Activated CD4-positive, alpha-beta memory T cell treated with anti-CD3 and anti-CD28 coated beads, Interleukin-2, amount 10 ng/mL, durations not matched to agents 7 days and 5 days (primary cell): ENCODE measurements at regions not wholly inside any gene's neighbourhood (a gene's known extent, or its start where the extent isn't known, plus 50 kb on each side); places are given as distances from the start of the nearest gene placed in this dataset.
"Not testable (repeated sequence)": the region's sequence is repeated elsewhere in the genome, so short reads cannot be mapped to it uniquely, and the experiment has no call there.

Source experiments
- CTCF ChIA-PET: fragments of 350-600 bp; sonication (Branson Sonifier 250); formaldehyde crosslinking; loops from one replicate; lab custom pipeline; 2021; ENCODE audit warnings: antibody characterized with exemption, inconsistent platforms; lab: Charles Lee
- POLR2A ChIA-PET: fragments of 350-600 bp; sonication (Branson Sonifier 250); formaldehyde crosslinking; loops from one replicate; lab custom pipeline; 2021; ENCODE audit warnings: antibody characterized with exemption; lab: Charles Lee
- DNase-seq: peaks from one replicate; pipeline ENCODE4 v3.0.0-alpha.2; 2020
- H3K27ac Mint-ChIP-seq: one replicate; pipeline ENCODE4 v1.8.0; 2021; ENCODE audit warnings: mild to moderate bottlenecking, mixed read lengths
- H3K27me3 Mint-ChIP-seq: one replicate; pipeline ENCODE4 v1.8.0; 2021; ENCODE audit warnings: mixed read lengths
- H3K36me3 Mint-ChIP-seq: one replicate; pipeline ENCODE4 v1.8.0; 2021; ENCODE audit warnings: low read depth, mixed read lengths
- H3K4me1 Mint-ChIP-seq: one replicate; pipeline ENCODE4 v1.8.0; 2021; ENCODE audit warnings: mixed read lengths
- H3K4me3 Mint-ChIP-seq: one replicate; pipeline ENCODE4 v1.8.0; 2021; ENCODE audit warnings: mild to moderate bottlenecking, mixed read lengths
- H3K9me3 Mint-ChIP-seq: one replicate; pipeline ENCODE4 v1.8.0; 2021; ENCODE audit warnings: mixed read lengths

- ChIA-PET CTCF (no interaction called here), POLR2A (no interaction called here)
- peaks cover 3% of the 10 kb centered on the region for H3K27me3 Mint-ChIP-seq
- H3K4me3 Mint-ChIP-seq: no peak overlapping the region
- H3K4me1 Mint-ChIP-seq: no peaks in the 10 kb centered on the region
- DNase-seq: no peak
- H3K9me3 Mint-ChIP-seq: no peaks in the 10 kb centered on the region
- H3K36me3 Mint-ChIP-seq: no peaks in the 10 kb centered on the region
- H3K27ac Mint-ChIP-seq: no peak overlapping the region
Measured at GRCh38 chr5:58191443-58191842, 268.4 kb downstream of the PLK2 start.

- CTCF ChIA-PET: no interaction called here
- Mint-ChIP-seq H3K4me1 (no peaks in the 10 kb centered on the region), H3K4me3 (no peak overlapping the region), H3K9me3 (no peaks in the 10 kb centered on the region), H3K27me3 (peaks cover 3% of the 10 kb centered on the region), H3K27ac (no peak overlapping the region), H3K36me3 (no peaks in the 10 kb centered on the region)
- POLR2A ChIA-PET: no interaction called here
- no peak for DNase-seq
Measured at GRCh38 chr5:58188262-58188651, 271.6 kb downstream of the PLK2 start.

DNA sequence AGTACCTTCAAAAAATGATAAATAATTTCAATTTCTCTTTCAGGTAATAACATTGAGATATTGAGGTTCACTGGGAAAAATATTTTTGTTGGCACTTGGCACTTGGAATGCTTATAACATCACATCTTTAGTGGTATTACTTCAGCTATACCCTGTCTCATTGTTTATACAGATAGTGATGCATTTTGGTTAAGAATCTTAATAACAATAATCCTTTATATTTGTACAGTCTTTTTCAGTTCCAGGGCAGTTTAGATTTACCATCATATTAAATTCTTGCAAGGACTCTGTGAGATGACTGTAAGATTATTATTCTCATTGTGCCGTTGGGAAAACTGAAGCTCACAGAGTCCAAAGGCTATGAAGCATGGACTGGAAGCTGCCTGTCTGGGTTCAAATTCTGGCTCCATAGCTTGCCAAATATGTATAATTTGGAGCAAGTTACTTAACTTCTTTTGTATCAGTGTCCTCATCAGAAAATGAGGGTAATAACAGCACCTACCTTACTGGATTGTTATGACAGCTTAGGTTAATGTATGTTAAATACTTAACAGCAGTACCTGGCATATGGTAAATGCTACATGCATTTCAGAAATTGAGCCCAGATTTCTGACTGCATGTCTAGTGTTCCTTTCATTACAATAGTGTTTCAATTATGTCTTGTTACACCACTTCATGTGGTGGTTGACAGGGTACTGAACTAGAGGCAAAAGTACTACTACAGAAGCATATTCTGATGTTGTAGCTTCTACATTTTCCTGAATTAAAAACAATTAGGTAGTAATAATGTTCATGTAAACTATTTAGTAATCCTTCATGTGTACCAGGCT lies 272.2 kb downstream of the PLK2 start:
- Mint-ChIP-seq H3K27me3 (peaks cover 3% of the 10 kb centered on the region), H3K36me3 (no peaks in the 10 kb centered on the region), H3K4me1 (no peaks in the 10 kb centered on the region), H3K9me3 (no peaks in the 10 kb centered on the region), H3K4me3 (no peak overlapping the region), H3K27ac (no peak overlapping the region)
- ChIA-PET POLR2A (no interaction called here), CTCF (no interaction called here)
- no peak for DNase-seq

GRCh38 chr5:58185801-58186200 lies 274.1 kb downstream of the PLK2 start:
- Mint-ChIP-seq H3K27me3 (peaks cover under 1% of the 10 kb centered on the region), H3K4me3 (no peak overlapping the region), H3K27ac (no peak overlapping the region), H3K36me3 (no peaks in the 10 kb centered on the region), H3K4me1 (no peaks in the 10 kb centered on the region), H3K9me3 (no peaks in the 10 kb centered on the region)
- ChIA-PET POLR2A (no interaction called here), CTCF (no interaction called here)
- DNase-seq: no peak

GRCh38 chr5:58185397-58185796 lies 274.5 kb downstream of the PLK2 start:
- Mint-ChIP-seq H3K27me3 (no peaks in the 10 kb centered on the region), H3K27ac (no peak overlapping the region), H3K9me3 (no peaks in the 10 kb centered on the region), H3K36me3 (no peaks in the 10 kb centered on the region), H3K4me1 (no peaks in the 10 kb centered on the region), H3K4me3 (no peak overlapping the region)
- DNase-seq: no peak
- ChIA-PET POLR2A (no interaction called here), CTCF (no interaction called here)

DNA sequence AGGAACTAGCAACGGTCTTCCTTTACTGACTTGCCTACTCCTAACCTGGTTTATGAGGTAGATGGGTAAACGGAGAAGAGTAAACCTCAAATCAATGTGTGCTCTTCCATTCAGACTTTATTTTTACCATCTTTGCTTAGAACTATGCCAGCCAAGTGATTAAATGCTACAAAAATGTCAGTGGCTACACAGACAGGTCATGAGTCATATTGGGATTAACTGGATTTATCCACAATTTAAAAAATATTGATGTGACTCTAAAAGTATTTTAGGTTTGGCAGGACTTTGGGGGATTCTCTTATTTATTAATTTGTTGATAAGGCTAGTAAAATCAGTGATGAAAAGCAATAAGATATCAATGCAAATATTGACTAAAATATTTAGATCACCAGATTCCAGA lies 275.0 kb downstream of the PLK2 start:
- Mint-ChIP-seq H3K4me1 (no peaks in the 10 kb centered on the region), H3K27me3 (no peaks in the 10 kb centered on the region), H3K4me3 (no peak overlapping the region), H3K36me3 (no peaks in the 10 kb centered on the region), H3K27ac (no peak overlapping the region), H3K9me3 (no peaks in the 10 kb centered on the region)
- DNase-seq: no peak
- CTCF ChIA-PET: no interaction called here
- POLR2A ChIA-PET: no interaction called here

DNA sequence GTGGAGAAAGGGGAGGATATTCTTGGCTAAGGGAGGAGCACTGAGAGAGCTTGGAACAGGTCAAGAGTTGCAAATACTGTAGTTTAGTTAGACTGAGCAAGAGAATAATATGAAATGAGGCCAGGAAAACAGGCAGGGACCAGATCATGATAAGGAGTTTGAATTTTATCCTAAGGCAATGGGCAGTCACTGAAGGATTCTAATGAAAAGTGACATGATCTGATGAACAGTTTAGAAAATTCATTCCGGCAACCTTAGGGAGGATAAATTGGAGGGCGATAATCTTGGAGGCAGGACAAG lies 276.1 kb downstream of the PLK2 start:
- no peaks in the 10 kb centered on the region for H3K9me3 Mint-ChIP-seq
- POLR2A ChIA-PET: no interaction called here
- CTCF ChIA-PET: no interaction called here
- H3K4me1 Mint-ChIP-seq: no peaks in the 10 kb centered on the region
- no peak for DNase-seq
- no peaks in the 10 kb centered on the region for H3K27me3 Mint-ChIP-seq
- no peaks in the 10 kb centered on the region for H3K36me3 Mint-ChIP-seq
- no peak overlapping the region for H3K27ac Mint-ChIP-seq
- no peak overlapping the region for H3K4me3 Mint-ChIP-seq

- DNase-seq: no peak
- Mint-ChIP-seq H3K27me3 (no peaks in the 10 kb centered on the region), H3K27ac (no peak overlapping the region), H3K4me1 (no peaks in the 10 kb centered on the region), H3K36me3 (no peaks in the 10 kb centered on the region), H3K9me3 (no peaks in the 10 kb centered on the region), H3K4me3 (no peak overlapping the region)
- ChIA-PET POLR2A (no interaction called here), CTCF (no interaction called here)
Measured at GRCh38 chr5:58183078-58183785, 276.7 kb downstream of the PLK2 start.

DNA sequence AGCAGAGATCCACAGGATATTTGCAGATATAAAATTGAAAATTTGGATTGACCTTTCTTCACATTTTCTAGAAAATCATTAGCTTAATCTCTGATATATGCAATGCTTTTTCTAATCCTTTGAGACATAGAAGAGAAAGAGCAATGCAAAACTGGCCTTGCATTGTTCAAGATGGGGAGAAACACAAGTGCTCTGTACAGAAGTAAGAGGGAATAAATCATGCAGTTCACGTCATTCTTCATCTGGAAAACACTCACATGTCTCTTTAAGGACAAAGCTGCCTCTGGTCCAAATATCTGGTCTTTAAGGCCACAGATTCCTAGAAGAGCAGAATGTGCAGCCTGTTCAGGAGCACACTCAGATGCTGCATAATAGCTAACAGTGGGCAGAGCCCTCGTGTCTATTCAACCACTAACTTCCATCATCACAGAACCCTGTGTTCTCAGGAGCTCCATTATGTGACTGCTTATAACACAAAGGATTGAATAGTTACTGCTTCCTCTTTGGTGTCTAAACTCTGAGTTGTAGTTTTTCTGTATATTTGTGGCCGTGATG lies 277.5 kb downstream of the PLK2 start:
- no peak overlapping the region for H3K27ac Mint-ChIP-seq
- H3K36me3 Mint-ChIP-seq: no peaks in the 10 kb centered on the region
- CTCF ChIA-PET: no interaction called here
- H3K27me3 Mint-ChIP-seq: no peaks in the 10 kb centered on the region
- no peaks in the 10 kb centered on the region for H3K4me1 Mint-ChIP-seq
- no peaks in the 10 kb centered on the region for H3K9me3 Mint-ChIP-seq
- DNase-seq: no peak
- H3K4me3 Mint-ChIP-seq: no peak overlapping the region
- POLR2A ChIA-PET: no interaction called here

DNA sequence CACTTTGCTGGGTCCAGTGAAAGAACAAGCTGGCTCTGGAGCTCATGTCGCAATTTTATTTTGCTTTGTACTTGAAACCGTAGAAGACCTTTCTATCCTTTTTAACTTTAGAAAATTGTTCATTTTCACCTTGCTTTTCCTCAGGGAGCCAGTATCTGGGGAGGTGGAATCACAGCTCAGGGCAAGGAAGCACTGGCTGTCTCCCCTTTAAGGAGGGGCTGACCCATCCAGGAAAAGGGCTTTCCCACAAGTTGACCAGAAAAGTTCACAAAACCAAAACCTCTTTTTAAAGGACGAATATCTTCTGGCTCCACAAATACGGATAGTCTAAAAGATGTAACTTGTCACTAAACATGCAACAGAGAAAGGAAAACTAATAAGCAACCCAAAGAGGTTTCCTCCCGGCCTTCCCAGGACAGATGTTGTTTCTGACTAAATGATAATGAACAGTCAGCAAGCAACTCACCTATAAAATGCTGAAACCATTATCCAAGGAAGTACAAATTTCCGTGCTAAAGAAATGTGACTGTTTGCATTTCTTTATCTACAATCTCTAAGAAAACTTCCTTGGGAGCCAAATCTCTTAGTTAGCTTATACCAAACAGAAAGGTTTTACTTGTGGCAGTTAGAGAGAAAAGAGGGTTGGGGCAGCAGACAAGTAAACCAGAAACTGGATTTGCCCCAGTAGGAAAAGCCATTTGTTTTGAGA lies 278.2 kb downstream of the PLK2 start:
- H3K27ac Mint-ChIP-seq: no peak overlapping the region
- no peaks in the 10 kb centered on the region for H3K27me3 Mint-ChIP-seq
- ChIA-PET CTCF (no interaction called here), POLR2A (no interaction called here)
- DNase-seq: no peak
- no peaks in the 10 kb centered on the region for H3K9me3 Mint-ChIP-seq
- no peaks in the 10 kb centered on the region for H3K36me3 Mint-ChIP-seq
- H3K4me3 Mint-ChIP-seq: no peak overlapping the region
- H3K4me1 Mint-ChIP-seq: no peaks in the 10 kb centered on the region

DNA sequence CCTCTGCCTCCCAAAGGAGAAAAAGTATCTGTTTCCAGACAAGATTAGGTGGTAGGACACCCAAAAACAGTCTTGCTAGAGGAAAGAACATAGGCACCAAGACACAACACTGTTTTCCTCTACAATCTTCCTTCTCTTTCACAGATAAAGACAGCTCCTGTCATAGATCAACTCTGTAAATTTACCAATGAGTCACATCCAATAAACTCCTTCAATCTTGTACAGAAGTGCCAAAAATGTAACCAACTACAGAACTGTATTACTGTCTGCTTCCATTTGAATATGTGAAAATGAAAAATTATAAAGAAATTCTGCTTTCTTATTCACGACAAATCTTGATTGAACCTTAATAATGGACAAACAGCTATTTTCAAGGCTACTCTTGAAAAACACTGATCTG lies 286.9 kb downstream of the PLK2 start:
- Mint-ChIP-seq H3K4me3 (no peak overlapping the region), H3K27me3 (no peaks in the 10 kb centered on the region), H3K4me1 (no peaks in the 10 kb centered on the region), H3K36me3 (no peaks in the 10 kb centered on the region), H3K27ac (no peak overlapping the region), H3K9me3 (no peaks in the 10 kb centered on the region)
- DNase-seq: no peak
- ChIA-PET CTCF (no interaction called here), POLR2A (no interaction called here)

DNA sequence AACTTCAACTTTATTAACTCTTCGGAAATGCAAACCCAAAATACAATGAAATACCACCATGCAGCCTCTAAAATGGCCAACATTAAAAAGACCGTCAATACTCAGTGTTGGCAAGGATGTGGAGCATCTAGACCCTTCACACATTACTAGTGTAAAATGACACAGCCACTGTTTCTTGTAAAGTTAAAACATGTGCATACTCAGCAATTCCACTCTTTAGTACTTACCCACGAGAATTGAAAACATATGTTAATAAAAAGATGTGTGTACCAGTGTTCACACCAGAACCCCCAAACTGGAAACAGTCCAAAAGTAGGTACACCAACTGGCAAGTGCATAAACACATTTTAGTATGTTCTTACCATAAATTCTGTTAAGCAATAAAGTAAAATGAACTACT lies 294.7 kb downstream of the PLK2 start:
- no peak for DNase-seq
- ChIA-PET CTCF (no interaction called here), POLR2A (no interaction called here)
- Mint-ChIP-seq H3K27me3 (no peaks in the 10 kb centered on the region), H3K4me3 (no peak overlapping the region), H3K36me3 (no peaks in the 10 kb centered on the region), H3K4me1 (no peaks in the 10 kb centered on the region), H3K9me3 (no peaks in the 10 kb centered on the region), H3K27ac (no peak overlapping the region)

- H3K4me3 Mint-ChIP-seq, H3K27me3 Mint-ChIP-seq, H3K36me3 Mint-ChIP-seq, H3K27ac Mint-ChIP-seq, POLR2A ChIA-PET, CTCF ChIA-PET, H3K4me1 Mint-ChIP-seq, H3K9me3 Mint-ChIP-seq, DNase-seq: not testable (repeated sequence)
Measured at GRCh38 chr5:58161889-58162288, 298.0 kb downstream of the PLK2 start.
